C4-2B (cell line): ENCODE measurements at regions not wholly inside any gene's neighbourhood (a gene's known extent, or its start where the extent isn't known, plus 50 kb on each side); places are given as distances from the start of the nearest gene placed in this dataset.

Experiments
- H3K27ac ChIP-seq: fragments of 450-650 bp; 2 replicates; pipeline ENCODE4 v1.5.1; 2017
- CTCF ChIP-seq: fragments of 450-650 bp; conservative IDR thresholded peaks from 2 replicates; pipeline ENCODE4 v1.5.1; 2017; ENCODE audit warnings: mild to moderate bottlenecking
- ZFX ChIP-seq: fragments of 450-650 bp; IDR thresholded peaks from 2 replicates; pipeline ENCODE4 v1.6.1; 2017

GRCh38 chr5:125348936-125349831, 602.7 kb upstream of the ZNF608 start:
- H3K27ac ChIP-seq = no peak overlapping the region
- TF ChIP-seq ZFX = no peak
- no peak for TF ChIP-seq CTCF

GRCh38 chr5:125357660-125358059, 611.2 kb upstream of the ZNF608 start:
- TF ChIP-seq ZFX (no peak), CTCF (no peak)
- H3K27ac ChIP-seq = 0 out of 2 replicates have a peak overlapping the region, but pooled peaks have one; percentile 7

GRCh38 chr5:125365747-125366146, 619.3 kb upstream of the ZNF608 start:
- H3K27ac ChIP-seq = no peak overlapping the region
- no peak for TF ChIP-seq CTCF
- TF ChIP-seq ZFX = no peak

GRCh38 chr5:125367702-125368101, 621.3 kb upstream of the ZNF608 start:
- TF ChIP-seq CTCF (no peak), ZFX (no peak)
- H3K27ac ChIP-seq = no peak overlapping the region

- H3K27ac ChIP-seq = no peak overlapping the region
- TF ChIP-seq ZFX (no peak), CTCF (no peak)
These were observed 624.2 kb upstream of the ZNF608 start for GRCh38 chr5:125370461-125371205.

- H3K27ac ChIP-seq = no peak overlapping the region
These were observed 626.5 kb upstream of the ZNF608 start for GRCh38 chr5:125372694-125373631.

More at GRCh38 chr5:125372694-125373631, 626.5 kb upstream of the ZNF608 start:
- no peak for TF ChIP-seq CTCF
- TF ChIP-seq ZFX = no peak
